MG63 (cell line): ENCODE measurements at regions not wholly inside any gene's neighbourhood (a gene's known extent, or its start where the extent isn't known, plus 50 kb on each side); places are given as distances from the start of the nearest gene placed in this dataset.

Experiments used
- DNase-seq: peaks from one replicate; pipeline ENCODE4 v3.0.0-alpha.2; 2020
- H3K27me3 ChIP-seq: fragments of 250-450 bp; sonication (Bioruptor Pico); 2 replicates; pipeline ENCODE4 v1.5.1; 2020; ENCODE audit warnings: mild to moderate bottlenecking, moderate library complexity
- H3K36me3 ChIP-seq: fragments of 250-450 bp; sonication (Bioruptor Pico); 2 replicates; pipeline ENCODE4 v1.5.1; 2020; ENCODE audit warnings: mild to moderate bottlenecking, moderate library complexity
- H3K4me3 ChIP-seq: fragments of 250-450 bp; sonication (Bioruptor Pico); 2 replicates; pipeline ENCODE4 v1.5.1; 2020; ENCODE audit warnings: mild to moderate bottlenecking, moderate library complexity
- H3K9me3 ChIP-seq: fragments of 250-450 bp; sonication (Bioruptor Pico); 2 replicates; pipeline ENCODE4 v1.5.1; 2020; ENCODE audit warnings: mild to moderate bottlenecking, moderate library complexity

- H3K9me3 ChIP-seq, result no peaks in the 10 kb centered on the region
- peaks cover 42% of the 10 kb centered on the region for H3K27me3 ChIP-seq
- DNase-seq, result no peak
- H3K36me3 ChIP-seq, result no peaks in the 10 kb centered on the region
- no peak overlapping the region for H3K4me3 ChIP-seq
These were observed 68.1 kb downstream of the TEKT4 start for GRCh38 chr2:94939349-94939748.

GRCh38 chr2:94947097-94948016, 76.1 kb downstream of the TEKT4 start:
- H3K27me3 ChIP-seq, result peaks cover 34% of the 10 kb centered on the region
- DNase-seq, result no peak
- no peaks in the 10 kb centered on the region for H3K9me3 ChIP-seq
- H3K36me3 ChIP-seq, result no peaks in the 10 kb centered on the region
- H3K4me3 ChIP-seq, result no peak overlapping the region

- no peak overlapping the region for H3K4me3 ChIP-seq
- no peaks in the 10 kb centered on the region for H3K9me3 ChIP-seq
- peaks cover 32% of the 10 kb centered on the region for H3K27me3 ChIP-seq
- no peaks in the 10 kb centered on the region for H3K36me3 ChIP-seq
- DNase-seq, result no peak
These were observed 69.8 kb upstream of the MAL start for GRCh38 chr2:94955702-94956101.

GRCh38 chr2:94956797-94957391, 68.6 kb upstream of the MAL start:
- no peaks in the 10 kb centered on the region for H3K9me3 ChIP-seq
- peak; percentile 20 for DNase-seq
- no peak overlapping the region for H3K4me3 ChIP-seq
- no peaks in the 10 kb centered on the region for H3K36me3 ChIP-seq
- H3K27me3 ChIP-seq, result peaks cover 32% of the 10 kb centered on the region

GRCh38 chr2:94958245-94958644, 67.3 kb upstream of the MAL start:
- no peak for DNase-seq
- Histone ChIP-seq H3K9me3 (no peaks in the 10 kb centered on the region), H3K36me3 (no peaks in the 10 kb centered on the region), H3K27me3 (peaks cover 36% of the 10 kb centered on the region), H3K4me3 (no peak overlapping the region)

GRCh38 chr2:94960266-94960665, 65.2 kb upstream of the MAL start:
- H3K4me3 ChIP-seq, result no peak overlapping the region
- H3K27me3 ChIP-seq, result peaks cover 44% of the 10 kb centered on the region
- H3K9me3 ChIP-seq, result no peaks in the 10 kb centered on the region
- no peak for DNase-seq
- H3K36me3 ChIP-seq, result no peaks in the 10 kb centered on the region

- no peak for DNase-seq
- Histone ChIP-seq H3K4me3 (no peak overlapping the region), H3K36me3 (no peaks in the 10 kb centered on the region), H3K27me3 (peaks cover 44% of the 10 kb centered on the region), H3K9me3 (no peaks in the 10 kb centered on the region)
These were observed 64.8 kb upstream of the MAL start for GRCh38 chr2:94960751-94961150.

GRCh38 chr2:94964193-94964592, 61.3 kb upstream of the MAL start:
- H3K4me3 ChIP-seq, result no peak overlapping the region
- DNase-seq, result no peak

GRCh38 chr2:94966689-94967088, 58.8 kb upstream of the MAL start:
- H3K36me3 ChIP-seq, result no peaks in the 10 kb centered on the region
- H3K27me3 ChIP-seq, result peaks cover 49% of the 10 kb centered on the region
- no peak for DNase-seq
- H3K9me3 ChIP-seq, result no peaks in the 10 kb centered on the region
- H3K4me3 ChIP-seq, result no peak overlapping the region

More at GRCh38 chr2:94964193-94964592, 61.3 kb upstream of the MAL start:
- no peaks in the 10 kb centered on the region for H3K9me3 ChIP-seq
- H3K36me3 ChIP-seq, result no peaks in the 10 kb centered on the region
- peaks cover 41% of the 10 kb centered on the region for H3K27me3 ChIP-seq

- Histone ChIP-seq H3K27me3 (peaks cover 42% of the 10 kb centered on the region), H3K4me3 (no peak overlapping the region), H3K9me3 (no peaks in the 10 kb centered on the region), H3K36me3 (no peaks in the 10 kb centered on the region)
- DNase-seq, result no peak
These were observed 55.2 kb upstream of the MAL start for GRCh38 chr2:94970353-94970752.
